GM12878 (cell line): ENCODE measurements at regions not wholly inside any gene's neighbourhood (a gene's known extent, or its start where the extent isn't known, plus 50 kb on each side); places are given as distances from the start of the nearest gene placed in this dataset.

Experiments
- BHLHE40 ChIP-seq, 2 experiments: fragments of 450-650 bp in 1 of 2; IDR thresholded peaks; 2 replicates each; pipeline ENCODE4 v1.6.1; 2011 to 2017; ENCODE audit warnings: low read depth in 2 of 2, borderline replicate concordance in 1 of 2, improper control_type of control experiment in 1 of 2, low read length in 1 of 2, mild to moderate bottlenecking in 1 of 2
- JUNB ChIP-seq: IDR thresholded peaks from 2 replicates; pipeline ENCODE4 v1.6.1; 2016; ENCODE audit warnings: antibody characterized with exemption, mild to moderate bottlenecking
- NFYA ChIP-seq: IDR thresholded peaks from 2 replicates; pipeline ENCODE4 v1.6.1; 2011; ENCODE audit warnings: low read depth, mild to moderate bottlenecking, low read length, improper control_type of control experiment, borderline replicate concordance

DNA sequence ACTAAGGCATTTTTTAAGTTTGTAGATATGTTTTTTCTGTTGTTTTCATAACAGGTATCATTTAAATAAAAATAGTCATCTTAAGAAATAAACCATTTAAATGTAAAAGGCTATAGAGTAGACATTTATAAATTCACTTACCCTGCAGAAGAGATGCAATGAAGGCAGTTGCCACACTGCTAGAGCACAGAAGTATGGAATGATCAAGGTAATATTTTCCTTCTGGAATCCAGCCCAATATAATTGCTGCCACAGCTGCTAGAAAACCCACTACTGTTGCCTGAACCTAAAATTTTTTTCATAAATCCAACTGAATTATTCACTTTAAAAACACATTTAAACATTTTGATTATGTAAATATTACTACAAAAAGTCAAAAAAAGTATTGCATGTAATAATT is 69.2 kb downstream of the SLC41A2 start:
- TF ChIP-seq JUNB (no peak), NFYA (no peak), BHLHE40 (IDR thresholded peaks at IDR 0.05; ENCODE audit: borderline replicate concordance in 1 of 2, low read depth in 2 of 2, low read length in 1 of 2) (no peak)
